ENCODE measurements at regions not wholly inside any gene's neighbourhood (a gene's known extent, or its start where the extent isn't known, plus 50 kb on each side); places are given as distances from the start of the nearest gene placed in this dataset.

GRCh38 chr17:36816214-36816906, 120.9 kb upstream of the LHX1 start:
- no peak for DNase-seq (ENCODE audit: low spot score)

GRCh38 chr17:36816907-36817288, 120.4 kb upstream of the LHX1 start:
- DNase-seq (ENCODE audit: low spot score), result no peak

GRCh38 chr17:36817483-36818048, 119.7 kb upstream of the LHX1 start:
- DNase-seq (ENCODE audit: low spot score), result no peak

GRCh38 chr17:36818134-36818825, 119.0 kb upstream of the LHX1 start:
- DNase-seq (ENCODE audit: low spot score), result no peak

GRCh38 chr17:36823850-36824677, 113.2 kb upstream of the LHX1 start:
- DNase-seq (ENCODE audit: low spot score), result no peak

- DNase-seq (ENCODE audit: low spot score), result no peak
Measured at GRCh38 chr17:36824678-36825101, 112.6 kb upstream of the LHX1 start.

- no peak for DNase-seq (ENCODE audit: low spot score)
Measured at GRCh38 chr17:36825113-36825512, 112.2 kb upstream of the LHX1 start.

GRCh38 chr17:36825521-36825920, 111.8 kb upstream of the LHX1 start:
- DNase-seq (ENCODE audit: low spot score), result no peak

GRCh38 chr17:36825951-36826350, 111.3 kb upstream of the LHX1 start:
- no peak for DNase-seq (ENCODE audit: low spot score)

- no peak for DNase-seq (ENCODE audit: low spot score)
Measured at GRCh38 chr17:36827081-36827480, 110.2 kb upstream of the LHX1 start.

- DNase-seq (ENCODE audit: low spot score), result no peak
Measured at GRCh38 chr17:36829676-36830075, 107.6 kb upstream of the LHX1 start.

GRCh38 chr17:36833279-36833678, 104.0 kb upstream of the LHX1 start:
- no peak for DNase-seq (ENCODE audit: low spot score)

GRCh38 chr17:36835036-36835435, 102.2 kb upstream of the LHX1 start:
- DNase-seq (ENCODE audit: low spot score), result no peak

GRCh38 chr17:36837195-36837938, 99.9 kb upstream of the LHX1 start:
- no peak for DNase-seq (ENCODE audit: low spot score)

- no peak for DNase-seq (ENCODE audit: low spot score)
Measured at GRCh38 chr17:36837939-36838272, 99.4 kb upstream of the LHX1 start.

- no peak for DNase-seq (ENCODE audit: low spot score)
Measured at GRCh38 chr17:36839256-36839655, 98.0 kb upstream of the LHX1 start.

- DNase-seq (ENCODE audit: low spot score), result no peak
Measured at GRCh38 chr17:36840796-36841195, 96.5 kb upstream of the LHX1 start.

GRCh38 chr17:36842231-36842819, 95.0 kb upstream of the LHX1 start:
- no peak for DNase-seq (ENCODE audit: low spot score)

- DNase-seq (ENCODE audit: low spot score), result no peak
Measured at GRCh38 chr17:36842963-36843558, 94.2 kb upstream of the LHX1 start.

GRCh38 chr17:36844013-36844412, 93.3 kb upstream of the LHX1 start:
- DNase-seq (ENCODE audit: low spot score), result no peak

GRCh38 chr17:36844601-36845000, 92.7 kb upstream of the LHX1 start:
- DNase-seq (ENCODE audit: low spot score), result no peak
